HCT116 (cell line): ENCODE measurements at regions not wholly inside any gene's neighbourhood (a gene's known extent, or its start where the extent isn't known, plus 50 kb on each side); places are given as distances from the start of the nearest gene placed in this dataset.

Experiments used
- ATAC-seq: fragments of 200-7000 bp; cut with Tn5 transposase; 2 replicates; pipeline ENCODE4 v1.9.1; 2020; ENCODE audit warnings: mild to moderate bottlenecking, moderate library complexity
- BruUV-seq: library from RNA; stranded (reverse); fragments of 400-500 nt; replicated peaks from 2 replicates; lab custom pipeline; 2021; lab: Mats Ljungman, UMichigan
- CTCF ChIA-PET: fragments of 300-600 bp; sonication (Branson Sonifier 250); formaldehyde crosslinking; loops from one replicate; lab custom pipeline; 2021; ENCODE audit warnings: antibody characterized with exemption; lab: Charles Lee
- POLR2A ChIA-PET: fragments of 300-600, 350-600 bp; sonication (Branson Sonifier 250); formaldehyde crosslinking; loops from one replicate; lab custom pipeline; 2021; ENCODE audit warnings: antibody characterized with exemption; lab: Charles Lee
- RAD21 ChIA-PET, 2 experiments: fragments of 300-600 bp; sonication (Branson Sonifier 250); formaldehyde crosslinking; loops; one replicate each; lab custom pipeline; 2023; ENCODE audit warnings: low total read pairs in 2 of 2; ENCODE audit not compliant: uncharacterized antibody in 2 of 2, unreplicated experiment in 2 of 2, low non-redundant PET in 1 of 2; lab: Charles Lee
- DNase-seq: peaks from one replicate; pipeline ENCODE4 v3.0.0-alpha.2; 2010; ENCODE audit warnings: low read depth, low spot score
- H2AFZ ChIP-seq: fragments of 200-600 bp; shearing (Covaris generic), sonication (generic); 2 replicates; pipeline ENCODE4 v1.6.1; 2017; ENCODE audit warnings: low read depth, mixed run types, mixed read lengths, antibody characterized with exemption, low read length; ENCODE audit not compliant: poor library complexity, severe bottlenecking
- H3K27ac ChIP-seq: 2 replicates; pipeline ENCODE4 v1.5.1; 2012; ENCODE audit warnings: low read depth, low read length
- H3K27me3 ChIP-seq: fragments of 200-600 bp; sonication (generic); 2 replicates; pipeline ENCODE4 v1.6.1; 2016; ENCODE audit warnings: mixed run types, low read length, mixed read lengths; ENCODE audit not compliant: insufficient read depth
- H3K36me3 ChIP-seq, 2 experiments: fragments of 200-500 bp in 1 of 2; fragments of 200-600 bp in 1 of 2; sonication (Bioruptor generic) in 1 of 2; sonication (generic) in 1 of 2; 2 replicates each; pipeline versions ENCODE4 v1.5.1 to v1.6.1; 2014 to 2016; ENCODE audit warnings: low read length in 2 of 2, inconsistent platforms in 1 of 2, mixed read lengths in 1 of 2, mixed run types in 1 of 2; ENCODE audit not compliant: insufficient read depth in 2 of 2, control insufficient read depth in 1 of 2
- H3K4me1 ChIP-seq, 2 experiments: fragments of 200-600 bp in 1 of 2; sonication (generic) in 1 of 2; 2 replicates each; pipeline versions ENCODE4 v1.5.1 to v1.6.1; 2012 to 2017; ENCODE audit warnings: low read length in 2 of 2, inconsistent platforms in 1 of 2, mild to moderate bottlenecking in 1 of 2, mixed read lengths in 1 of 2, mixed run types in 1 of 2, moderate library complexity in 1 of 2; ENCODE audit not compliant: insufficient read depth in 2 of 2, control insufficient read depth in 1 of 2
- H3K4me2 ChIP-seq: fragments of 200-600 bp; sonication (generic); 2 replicates; pipeline ENCODE4 v1.6.1; 2017; ENCODE audit warnings: mixed run types, low read length, mixed read lengths
- H3K4me3 ChIP-seq, 2 experiments: fragments of 200-600 bp in 1 of 2; sonication (generic) in 1 of 2; replicated peaks in 1 of 2; 2 replicates each; pipeline ENCODE4 v1.5.1; 2011 to 2016; ENCODE audit warnings: low read length in 2 of 2, control low read depth in 1 of 2, low read depth in 1 of 2, mild to moderate bottlenecking in 1 of 2, mixed read lengths in 1 of 2, mixed run types in 1 of 2
- H3K79me2 ChIP-seq: fragments of 200-600 bp; sonication (generic); 2 replicates; pipeline ENCODE4 v1.6.1; 2017; ENCODE audit warnings: mild to moderate bottlenecking, mixed run types, low read length, moderate library complexity, mixed read lengths; ENCODE audit not compliant: insufficient read depth
- H3K9ac ChIP-seq: fragments of 200-600 bp; sonication (generic); 2 replicates; pipeline ENCODE4 v1.6.1; 2016; ENCODE audit warnings: low read length, mixed read lengths
- H3K9me2 ChIP-seq: fragments of 200-600 bp; sonication (generic), shearing (Covaris generic); 2 replicates; pipeline ENCODE4 v1.6.1; 2017; ENCODE audit warnings: mixed run types, mild to moderate bottlenecking, moderate library complexity; ENCODE audit not compliant: insufficient read depth
- H3K9me3 ChIP-seq, 2 experiments: fragments of 200-500 bp in 1 of 2; fragments of 200-600 bp in 1 of 2; sonication (Bioruptor generic) in 1 of 2; sonication (generic) in 1 of 2; 2 replicates each; pipeline ENCODE4 v1.6.1; 2014 to 2017; ENCODE audit warnings: low read length in 2 of 2, mixed read lengths in 2 of 2, inconsistent platforms in 1 of 2, low read depth in 1 of 2, mild to moderate bottlenecking in 1 of 2, mixed run types in 1 of 2, moderate library complexity in 1 of 2; ENCODE audit not compliant: control insufficient read depth in 1 of 2, insufficient read depth in 1 of 2
- H4K20me1 ChIP-seq: fragments of 200-600 bp; sonication (generic), shearing (Covaris generic); 2 replicates; pipeline ENCODE4 v1.6.1; 2017; ENCODE audit warnings: mixed run types, mild to moderate bottlenecking, moderate library complexity; ENCODE audit not compliant: insufficient read depth
- CBX3 ChIP-seq: IDR thresholded peaks from 2 replicates; pipeline ENCODE4 v1.6.1; 2012; ENCODE audit warnings: low read depth
- CEBPB ChIP-seq: IDR thresholded peaks from 2 replicates; pipeline ENCODE4 v1.6.1; 2012; ENCODE audit warnings: low read depth
- EGR1 ChIP-seq: IDR thresholded peaks from 2 replicates; pipeline ENCODE4 v1.6.1; 2012; ENCODE audit warnings: low read depth
- ELF1 ChIP-seq: IDR thresholded peaks from 2 replicates; pipeline ENCODE4 v1.6.1; 2012; ENCODE audit warnings: low read depth, borderline replicate concordance
- EZH2 ChIP-seq: fragments of 200-600 bp; sonication (generic); IDR thresholded peaks from 2 replicates; pipeline ENCODE4 v1.6.1; 2017; ENCODE audit warnings: antibody characterized with exemption, mixed run types
- EZH2phosphoT487 ChIP-seq: fragments of 200-600 bp; IDR thresholded peaks from 2 replicates; pipeline ENCODE4 v1.6.1; 2018; ENCODE audit warnings: antibody characterized with exemption, borderline replicate concordance
- JUND ChIP-seq: IDR thresholded peaks from 2 replicates; pipeline ENCODE4 v1.6.1; 2012
- RAD21 ChIP-seq: IDR thresholded peaks from 2 replicates; pipeline ENCODE4 v1.6.1; 2012; ENCODE audit warnings: low read depth, mild to moderate bottlenecking
- SP1 ChIP-seq: IDR thresholded peaks from 2 replicates; pipeline ENCODE4 v1.6.1; 2012; ENCODE audit warnings: low read depth
- SRF ChIP-seq: IDR thresholded peaks from 2 replicates; pipeline ENCODE4 v1.6.1; 2012; ENCODE audit warnings: low read depth
- ZNF274 ChIP-seq: fragments of 200-500 bp; sonication (Bioruptor generic); IDR thresholded peaks from 2 replicates; pipeline ENCODE4 v1.6.1; 2014; ENCODE audit warnings: mild to moderate bottlenecking, low read depth, low read length, inconsistent platforms
- intact Hi-C: fragments of 100-400 bp; cut with micrococcal nuclease; formaldehyde crosslinking; loops from 2 replicates; pipeline ENCODE4 v1.10.0; 2022
- TF ChIP-seq, protein P1 (sequence below): IDR thresholded peaks from 2 replicates; pipeline ENCODE4 v1.6.1; 2012
- TF ChIP-seq, protein P2 (sequence below), 3 experiments: fragments of 200-600 bp in 1 of 3; sonication (generic) in 1 of 3; IDR thresholded peaks in 2 of 3; conservative IDR thresholded peaks in 1 of 3; 2 replicates each; pipeline ENCODE4 v1.5.1; 2012 to 2017; ENCODE audit warnings: low read depth in 2 of 3, low read length in 2 of 3, antibody characterized with exemption in 1 of 3, borderline replicate concordance in 1 of 3, control low read depth in 1 of 3, mild to moderate bottlenecking in 1 of 3, mixed read lengths in 1 of 3, mixed run types in 1 of 3, moderate library complexity in 1 of 3; ENCODE audit not compliant: insufficient read depth in 1 of 3
- TF ChIP-seq, protein P3 (sequence below): IDR thresholded peaks from 2 replicates; pipeline ENCODE4 v1.6.1; 2012
- TF ChIP-seq, protein P4 (sequence below): IDR thresholded peaks from 2 replicates; pipeline ENCODE4 v1.6.1; 2012; ENCODE audit warnings: low read depth
- TF ChIP-seq, protein P5 (sequence below): IDR thresholded peaks from 2 replicates; pipeline ENCODE4 v1.6.1; 2011; ENCODE audit warnings: mild to moderate bottlenecking, low read length, moderate library complexity; ENCODE audit not compliant: insufficient replicate concordance; ENCODE audit errors: extremely low read depth

DNA sequence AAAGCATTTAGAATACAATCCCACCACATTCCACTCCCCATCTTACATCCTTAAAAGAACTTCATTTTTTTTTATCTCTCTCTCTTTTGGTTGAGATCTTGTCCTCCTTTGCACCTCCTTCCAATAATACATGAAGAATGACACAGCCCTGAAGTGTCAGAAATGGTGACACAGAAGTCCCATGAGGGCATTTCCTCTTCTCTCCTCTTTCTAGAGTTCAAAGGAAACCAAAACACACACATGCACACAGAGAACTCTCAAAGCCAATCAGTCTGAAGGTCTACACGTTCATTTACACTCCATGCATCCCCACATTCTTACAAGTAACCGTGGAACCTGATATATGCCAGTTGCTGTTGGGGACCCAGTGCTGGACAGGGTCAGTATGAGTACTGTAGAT is 450.7 kb downstream of the HNRNPD start:
- ATAC-seq: no peak

More for the DNA sequence above, 450.7 kb downstream of the HNRNPD start:
- H4K20me1 ChIP-seq: no peaks in the 10 kb centered on the region
- H3K27ac ChIP-seq: no peak overlapping the region
- ChIA-PET CTCF (no interaction called here), RAD21 (no interaction called here), POLR2A (no interaction called here)
- no peak overlapping the region for H3K4me2 ChIP-seq
- intact Hi-C loops: no loop called here
- no peak overlapping the region for H3K4me3 ChIP-seq
- no peaks in the 10 kb centered on the region for H3K79me2 ChIP-seq
- no peaks in the 10 kb centered on the region for H3K36me3 ChIP-seq
- H3K9ac ChIP-seq: no peak overlapping the region
- TF ChIP-seq, protein P1, sequence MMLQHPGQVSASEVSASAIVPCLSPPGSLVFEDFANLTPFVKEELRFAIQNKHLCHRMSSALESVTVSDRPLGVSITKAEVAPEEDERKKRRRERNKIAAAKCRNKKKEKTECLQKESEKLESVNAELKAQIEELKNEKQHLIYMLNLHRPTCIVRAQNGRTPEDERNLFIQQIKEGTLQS: no peak
- TF ChIP-seq, protein P2, sequence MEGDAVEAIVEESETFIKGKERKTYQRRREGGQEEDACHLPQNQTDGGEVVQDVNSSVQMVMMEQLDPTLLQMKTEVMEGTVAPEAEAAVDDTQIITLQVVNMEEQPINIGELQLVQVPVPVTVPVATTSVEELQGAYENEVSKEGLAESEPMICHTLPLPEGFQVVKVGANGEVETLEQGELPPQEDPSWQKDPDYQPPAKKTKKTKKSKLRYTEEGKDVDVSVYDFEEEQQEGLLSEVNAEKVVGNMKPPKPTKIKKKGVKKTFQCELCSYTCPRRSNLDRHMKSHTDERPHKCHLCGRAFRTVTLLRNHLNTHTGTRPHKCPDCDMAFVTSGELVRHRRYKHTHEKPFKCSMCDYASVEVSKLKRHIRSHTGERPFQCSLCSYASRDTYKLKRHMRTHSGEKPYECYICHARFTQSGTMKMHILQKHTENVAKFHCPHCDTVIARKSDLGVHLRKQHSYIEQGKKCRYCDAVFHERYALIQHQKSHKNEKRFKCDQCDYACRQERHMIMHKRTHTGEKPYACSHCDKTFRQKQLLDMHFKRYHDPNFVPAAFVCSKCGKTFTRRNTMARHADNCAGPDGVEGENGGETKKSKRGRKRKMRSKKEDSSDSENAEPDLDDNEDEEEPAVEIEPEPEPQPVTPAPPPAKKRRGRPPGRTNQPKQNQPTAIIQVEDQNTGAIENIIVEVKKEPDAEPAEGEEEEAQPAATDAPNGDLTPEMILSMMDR (IDR thresholded peaks at IDR 0.05 in 2 of 3, conservative IDR thresholded peaks at IDR 0.05 in 1 of 3; ENCODE audit: borderline replicate concordance in 1 of 3, insufficient read depth in 1 of 3, low read depth in 2 of 3, low read length in 2 of 3): no peak
- no peak for TF ChIP-seq RAD21
- TF ChIP-seq, protein P3, sequence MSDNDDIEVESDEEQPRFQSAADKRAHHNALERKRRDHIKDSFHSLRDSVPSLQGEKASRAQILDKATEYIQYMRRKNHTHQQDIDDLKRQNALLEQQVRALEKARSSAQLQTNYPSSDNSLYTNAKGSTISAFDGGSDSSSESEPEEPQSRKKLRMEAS: no peak
- no peak for TF ChIP-seq CEBPB
- TF ChIP-seq, protein P4, sequence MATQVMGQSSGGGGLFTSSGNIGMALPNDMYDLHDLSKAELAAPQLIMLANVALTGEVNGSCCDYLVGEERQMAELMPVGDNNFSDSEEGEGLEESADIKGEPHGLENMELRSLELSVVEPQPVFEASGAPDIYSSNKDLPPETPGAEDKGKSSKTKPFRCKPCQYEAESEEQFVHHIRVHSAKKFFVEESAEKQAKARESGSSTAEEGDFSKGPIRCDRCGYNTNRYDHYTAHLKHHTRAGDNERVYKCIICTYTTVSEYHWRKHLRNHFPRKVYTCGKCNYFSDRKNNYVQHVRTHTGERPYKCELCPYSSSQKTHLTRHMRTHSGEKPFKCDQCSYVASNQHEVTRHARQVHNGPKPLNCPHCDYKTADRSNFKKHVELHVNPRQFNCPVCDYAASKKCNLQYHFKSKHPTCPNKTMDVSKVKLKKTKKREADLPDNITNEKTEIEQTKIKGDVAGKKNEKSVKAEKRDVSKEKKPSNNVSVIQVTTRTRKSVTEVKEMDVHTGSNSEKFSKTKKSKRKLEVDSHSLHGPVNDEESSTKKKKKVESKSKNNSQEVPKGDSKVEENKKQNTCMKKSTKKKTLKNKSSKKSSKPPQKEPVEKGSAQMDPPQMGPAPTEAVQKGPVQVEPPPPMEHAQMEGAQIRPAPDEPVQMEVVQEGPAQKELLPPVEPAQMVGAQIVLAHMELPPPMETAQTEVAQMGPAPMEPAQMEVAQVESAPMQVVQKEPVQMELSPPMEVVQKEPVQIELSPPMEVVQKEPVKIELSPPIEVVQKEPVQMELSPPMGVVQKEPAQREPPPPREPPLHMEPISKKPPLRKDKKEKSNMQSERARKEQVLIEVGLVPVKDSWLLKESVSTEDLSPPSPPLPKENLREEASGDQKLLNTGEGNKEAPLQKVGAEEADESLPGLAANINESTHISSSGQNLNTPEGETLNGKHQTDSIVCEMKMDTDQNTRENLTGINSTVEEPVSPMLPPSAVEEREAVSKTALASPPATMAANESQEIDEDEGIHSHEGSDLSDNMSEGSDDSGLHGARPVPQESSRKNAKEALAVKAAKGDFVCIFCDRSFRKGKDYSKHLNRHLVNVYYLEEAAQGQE: no peak
- no peak for TF ChIP-seq SP1
- no peak for TF ChIP-seq JUND
- TF ChIP-seq, protein P5, sequence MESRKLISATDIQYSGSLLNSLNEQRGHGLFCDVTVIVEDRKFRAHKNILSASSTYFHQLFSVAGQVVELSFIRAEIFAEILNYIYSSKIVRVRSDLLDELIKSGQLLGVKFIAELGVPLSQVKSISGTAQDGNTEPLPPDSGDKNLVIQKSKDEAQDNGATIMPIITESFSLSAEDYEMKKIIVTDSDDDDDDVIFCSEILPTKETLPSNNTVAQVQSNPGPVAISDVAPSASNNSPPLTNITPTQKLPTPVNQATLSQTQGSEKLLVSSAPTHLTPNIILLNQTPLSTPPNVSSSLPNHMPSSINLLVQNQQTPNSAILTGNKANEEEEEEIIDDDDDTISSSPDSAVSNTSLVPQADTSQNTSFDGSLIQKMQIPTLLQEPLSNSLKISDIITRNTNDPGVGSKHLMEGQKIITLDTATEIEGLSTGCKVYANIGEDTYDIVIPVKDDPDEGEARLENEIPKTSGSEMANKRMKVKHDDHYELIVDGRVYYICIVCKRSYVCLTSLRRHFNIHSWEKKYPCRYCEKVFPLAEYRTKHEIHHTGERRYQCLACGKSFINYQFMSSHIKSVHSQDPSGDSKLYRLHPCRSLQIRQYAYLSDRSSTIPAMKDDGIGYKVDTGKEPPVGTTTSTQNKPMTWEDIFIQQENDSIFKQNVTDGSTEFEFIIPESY: no peak
- TF ChIP-seq ZNF274: no peak
- TF ChIP-seq EZH2: no peak
- TF ChIP-seq SRF: no peak
- no peak for TF ChIP-seq EZH2phosphoT487
- no peak for TF ChIP-seq EGR1
- no peak for TF ChIP-seq ELF1
- TF ChIP-seq CBX3: no peak
- no peaks in the 10 kb centered on the region for H3K9me3 ChIP-seq
- DNase-seq: no peak
- BruUV-seq: no TSS peak
- no peaks in the 10 kb centered on the region for H3K9me2 ChIP-seq
- peaks cover 32% of the 10 kb centered on the region; the same call in 1 of the 2 replicates for H3K27me3 ChIP-seq
- H2AFZ ChIP-seq: no peak overlapping the region
- H3K4me1 ChIP-seq: no peaks in the 10 kb centered on the region
